Urinary bladder (tissue), 4 donors: ENCODE measurements at regions not wholly inside any gene's neighbourhood (a gene's known extent, or its start where the extent isn't known, plus 50 kb on each side); places are given as distances from the start of the nearest gene placed in this dataset. TPM values are rescaled to one million over a fixed set of nuclear protein-coding genes. Genes with fewer than 3 reads are reported as not detected.

Source experiments
- DNase-seq: peaks from one replicate; pipeline ENCODE4 v3.0.0-alpha.2; 2015; ENCODE audit errors: extremely low spot score
- H3K27ac ChIP-seq: one replicate; pipeline ENCODE4 v1.5.1; 2013; ENCODE audit warnings: low read depth, mild to moderate bottlenecking, moderate library complexity
- H3K36me3 ChIP-seq: one replicate; pipeline ENCODE4 v1.6.1; 2013; ENCODE audit warnings: mild to moderate bottlenecking, moderate library complexity; ENCODE audit not compliant: insufficient read depth
- H3K4me1 ChIP-seq: one replicate; pipeline ENCODE4 v1.6.1; 2013; ENCODE audit warnings: mild to moderate bottlenecking, moderate library complexity; ENCODE audit not compliant: insufficient read depth
- H3K4me3 ChIP-seq: one replicate; pipeline ENCODE4 v1.5.1; 2013; ENCODE audit warnings: low read depth, low read length
- WGBS: extraction: QIAGEN DNeasy Blood & Tissue Kit; methylation state at CpG from one replicate; pipeline ENCODE4 v1.1.7; 2013; 5-methylcytosine and 5-hydroxymethylcytosine counted together
- small RNA-seq: library from RNA; depleted of rRNA; stranded (forward); fragments of <200 nt; gene quantifications from one replicate; pipeline ENCODE3, GENCODE V24; 2014
- donor health status: healthy with polysubstance abuse.
- donor health status: healthy.

- no peak overlapping the region for H3K27ac ChIP-seq
- WGBS: 45% methylated on average over 7 of the region's 7 CpGs
- no peak for DNase-seq
- H3K4me3 ChIP-seq: no peak overlapping the region
- H3K4me1 ChIP-seq: no peaks in the 10 kb centered on the region
- no peaks in the 10 kb centered on the region for H3K36me3 ChIP-seq
Observed at GRCh38 chrX:131944936-131945902, 77.9 kb upstream of the STK26 start.

DNA sequence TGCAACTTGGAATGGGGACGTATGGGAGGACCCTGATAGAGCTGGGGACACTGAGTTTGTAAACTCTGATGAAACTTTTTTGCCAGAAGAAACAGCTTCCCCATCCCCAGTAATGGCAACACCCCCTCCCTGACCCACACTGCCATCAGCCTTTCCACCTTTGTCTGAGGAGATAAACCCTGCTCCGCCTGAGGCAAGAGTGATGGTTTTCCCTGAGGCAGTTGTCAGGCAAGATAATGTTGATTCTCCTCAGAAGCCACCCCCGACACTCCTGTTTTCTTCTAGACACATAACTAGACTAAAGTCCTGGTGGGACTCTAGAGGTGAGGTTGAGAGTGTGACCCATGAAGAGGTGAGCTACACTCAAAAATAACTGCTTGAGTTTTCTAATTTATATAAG lies 71.9 kb upstream of the STK26 start:
- Histone ChIP-seq H3K27ac (no peak overlapping the region), H3K4me1 (no peaks in the 10 kb centered on the region), H3K36me3 (no peaks in the 10 kb centered on the region), H3K4me3 (no peak overlapping the region)
- no peak for DNase-seq
- WGBS: 80% methylated on average over 3 of the region's 3 CpGs

DNA sequence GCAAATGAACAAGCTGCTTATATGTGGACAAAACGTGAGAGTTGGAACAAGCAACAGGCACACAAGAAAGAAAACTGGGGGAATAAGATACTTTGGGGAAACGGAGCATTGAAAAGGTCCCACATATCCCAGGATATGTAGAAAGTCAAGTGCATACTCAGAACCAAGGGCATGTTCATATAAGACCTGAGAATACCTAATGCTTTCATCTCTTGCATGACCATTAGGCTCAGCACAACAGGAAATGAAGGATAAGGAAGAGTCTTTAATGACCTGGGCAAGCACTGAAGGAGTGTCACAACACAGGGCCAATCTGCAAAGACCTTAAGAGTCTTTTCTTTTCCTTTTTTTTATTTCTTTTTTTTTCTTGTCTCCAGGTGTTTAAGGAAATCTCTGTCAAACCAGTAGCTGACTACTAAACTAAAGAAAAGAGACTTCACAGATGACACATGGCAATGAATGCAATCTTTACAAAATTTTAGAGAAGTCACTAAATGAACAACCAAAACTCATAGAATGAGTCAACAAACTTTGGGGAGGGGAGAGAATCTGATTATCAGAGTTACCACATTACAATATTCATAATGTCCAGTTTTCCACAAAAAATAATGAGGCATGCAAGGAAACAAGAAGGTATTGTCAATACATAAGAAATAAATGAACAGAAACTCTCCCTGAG lies 67.9 kb upstream of the STK26 start:
- no peak overlapping the region for H3K27ac ChIP-seq
- H3K36me3 ChIP-seq: no peaks in the 10 kb centered on the region
- WGBS: 74% methylated on average over 2 of the region's 2 CpGs
- no peaks in the 10 kb centered on the region for H3K4me1 ChIP-seq
- no peak overlapping the region for H3K4me3 ChIP-seq
- no peak for DNase-seq

DNA sequence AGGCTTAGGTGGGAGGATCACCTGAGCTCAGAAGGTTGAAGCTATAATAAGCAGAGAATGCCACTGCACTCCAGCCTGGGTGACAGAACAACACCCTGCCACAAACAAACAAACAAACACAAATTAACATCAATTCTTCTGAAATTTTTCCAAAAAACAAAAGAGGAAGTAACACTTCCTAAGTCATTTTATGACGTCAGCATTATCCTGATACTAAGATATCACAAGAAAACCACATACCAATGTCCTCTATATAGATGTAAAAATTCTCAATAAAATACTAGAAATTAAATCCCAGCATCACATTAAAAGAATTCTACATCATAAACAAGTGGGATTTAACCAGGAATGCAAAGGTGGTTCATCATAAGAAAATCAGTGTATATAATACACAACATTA lies 64.4 kb upstream of the STK26 start:
- Histone ChIP-seq H3K27ac (no peak overlapping the region), H3K4me1 (no peaks in the 10 kb centered on the region), H3K36me3 (no peaks in the 10 kb centered on the region), H3K4me3 (no peak overlapping the region)
- DNase-seq: no peak
- 66% methylated on average over 1 of the region's 1 CpG for WGBS

- Histone ChIP-seq H3K4me1 (no peaks in the 10 kb centered on the region), H3K4me3 (no peak overlapping the region), H3K36me3 (no peaks in the 10 kb centered on the region), H3K27ac (no peak overlapping the region)
- 77% methylated on average over 2 of the region's 2 CpGs for WGBS
- DNase-seq: no peak
Observed at GRCh38 chrX:131970347-131970746, 52.8 kb upstream of the STK26 start.

Small RNA genes lying in the stretch of these regions (small RNA-seq; reads per million reads assigned to genes)
- gene AL008629.1 (not detected), gene HDGFP1 (not detected), gene MCRIP2P1 (not detected), gene RNA5SP514 (not detected)
